MM.1S (cell line): ENCODE measurements at regions not wholly inside any gene's neighbourhood (a gene's known extent, or its start where the extent isn't known, plus 50 kb on each side); places are given as distances from the start of the nearest gene placed in this dataset.

ENCODE experiments used
- DNase-seq: peaks from one replicate; pipeline ENCODE4 v3.0.0-alpha.2; 2015
- H2AFZ ChIP-seq: fragments of 300-600 bp; sonication (generic); 2 replicates; pipeline ENCODE4 v1.6.0; 2016; ENCODE audit warnings: antibody characterized with exemption, low read length
- H3F3A ChIP-seq: fragments of 300-600 bp; sonication (generic); 2 replicates; pipeline ENCODE4 v1.6.1; 2016; ENCODE audit warnings: mild to moderate bottlenecking, antibody characterized with exemption, low read length, moderate library complexity, mixed read lengths; ENCODE audit not compliant: insufficient read depth
- H3K27ac ChIP-seq: fragments of 300-600 bp; sonication (generic); 2 replicates; pipeline ENCODE4 v1.5.1; 2016; ENCODE audit warnings: mild to moderate bottlenecking, low read length
- H3K27me3 ChIP-seq: fragments of 300-600 bp; sonication (generic); replicated peaks from 2 replicates; pipeline ENCODE4 v1.6.0; 2016; ENCODE audit warnings: low read length; ENCODE audit not compliant: insufficient read depth
- H3K36me3 ChIP-seq: fragments of 300-600 bp; sonication (generic); replicated peaks from 2 replicates; pipeline ENCODE4 v1.6.1; 2016; ENCODE audit warnings: mild to moderate bottlenecking, low read length, mixed read lengths; ENCODE audit not compliant: insufficient read depth
- H3K4me1 ChIP-seq: fragments of 300-600 bp; sonication (generic); 2 replicates; pipeline ENCODE4 v1.6.1; 2016; ENCODE audit warnings: low read length, mixed read lengths
- H3K4me2 ChIP-seq: fragments of 300-600 bp; sonication (generic); 2 replicates; pipeline ENCODE4 v1.6.0; 2016; ENCODE audit warnings: low read depth, low read length
- H3K4me3 ChIP-seq: fragments of 300-600 bp; sonication (generic); 2 replicates; pipeline ENCODE4 v1.5.1; 2016; ENCODE audit warnings: low read length, mixed read lengths
- H3K79me2 ChIP-seq: fragments of 300-600 bp; sonication (generic); 2 replicates; pipeline ENCODE4 v1.6.1; 2016; ENCODE audit warnings: mixed run types, low read length, mixed read lengths
- H3K9ac ChIP-seq: fragments of 300-600 bp; sonication (generic); 2 replicates; pipeline ENCODE4 v1.6.1; 2016; ENCODE audit warnings: low read length, mixed read lengths
- H3K9me2 ChIP-seq: fragments of 300-600 bp; sonication (generic); replicated peaks from 2 replicates; pipeline ENCODE4 v1.6.1; 2016; ENCODE audit warnings: mild to moderate bottlenecking, low read length, mixed read lengths; ENCODE audit not compliant: insufficient read depth
- H3K9me3 ChIP-seq: fragments of 300-600 bp; sonication (generic); replicated peaks from 2 replicates; pipeline ENCODE4 v1.6.1; 2016; ENCODE audit warnings: mild to moderate bottlenecking, low read length, mixed read lengths; ENCODE audit not compliant: insufficient read depth
- H4K20me1 ChIP-seq: fragments of 300-600 bp; sonication (generic); 2 replicates; pipeline ENCODE4 v1.6.1; 2016; ENCODE audit warnings: mild to moderate bottlenecking, low read length, moderate library complexity, mixed read lengths; ENCODE audit not compliant: insufficient read depth
- CTCF ChIP-seq: fragments of 300-600 bp; sonication (generic); IDR thresholded peaks from 2 replicates; pipeline ENCODE4 v1.5.1; 2016; ENCODE audit warnings: antibody characterized with exemption, low read length, mixed read lengths
- EZH2 ChIP-seq: fragments of 300-600 bp; sonication (generic); optimal IDR thresholded peaks from 2 replicates; pipeline ENCODE3; 2017; ENCODE audit warnings: low read depth, mild to moderate bottlenecking, antibody characterized with exemption, low read length, mixed read lengths
- EZH2phosphoT487 ChIP-seq: fragments of 300-600 bp; sonication (generic); IDR thresholded peaks from 2 replicates; pipeline ENCODE4 v1.6.1; 2018; ENCODE audit warnings: antibody characterized with exemption, low read length

DNA sequence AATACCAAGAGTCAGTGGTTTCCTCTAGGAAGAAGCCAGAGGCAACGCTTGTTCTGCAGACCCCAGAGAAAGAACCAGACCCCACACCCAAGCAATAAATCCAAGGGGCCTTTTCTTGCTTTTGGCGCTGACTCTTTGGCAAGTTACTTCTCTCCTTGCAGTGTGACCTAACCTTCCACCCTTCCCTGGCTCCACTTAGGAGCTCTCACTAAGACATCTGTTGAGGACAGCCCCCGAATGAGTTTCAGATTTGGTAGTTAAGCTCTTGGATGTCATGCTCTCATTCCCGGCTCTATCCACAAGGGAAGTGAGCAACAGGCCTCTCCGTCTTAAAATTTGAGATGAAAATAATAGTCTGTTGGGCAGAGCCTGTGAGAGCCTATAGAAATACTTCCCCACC is 50.6 kb upstream of the FAM204A start:
- Histone ChIP-seq H3F3A (no peaks in the 10 kb centered on the region), H3K9me2 (no peaks in the 10 kb centered on the region), H3K9me3 (no peaks in the 10 kb centered on the region), H3K4me1 (no peaks in the 10 kb centered on the region), H2AFZ (no peak overlapping the region), H3K9ac (no peak overlapping the region), H3K4me2 (no peak overlapping the region), H3K4me3 (no peak overlapping the region), H4K20me1 (no peaks in the 10 kb centered on the region), H3K27me3 (no peaks in the 10 kb centered on the region), H3K36me3 (no peaks in the 10 kb centered on the region), H3K27ac (no peak overlapping the region), H3K79me2 (no peaks in the 10 kb centered on the region)
- TF ChIP-seq CTCF (no peak), EZH2 (no peak), EZH2phosphoT487 (no peak)
- DNase-seq: no peak
